GM18526 (cell line): ENCODE measurements at regions not wholly inside any gene's neighbourhood (a gene's known extent, or its start where the extent isn't known, plus 50 kb on each side); places are given as distances from the start of the nearest gene placed in this dataset.

Source experiments
- POLR2A ChIP-seq: IDR thresholded peaks from 3 replicates; pipeline ENCODE4 v1.6.1; 2011; ENCODE audit not compliant: insufficient read length; ENCODE audit errors: extremely low read depth

DNA sequence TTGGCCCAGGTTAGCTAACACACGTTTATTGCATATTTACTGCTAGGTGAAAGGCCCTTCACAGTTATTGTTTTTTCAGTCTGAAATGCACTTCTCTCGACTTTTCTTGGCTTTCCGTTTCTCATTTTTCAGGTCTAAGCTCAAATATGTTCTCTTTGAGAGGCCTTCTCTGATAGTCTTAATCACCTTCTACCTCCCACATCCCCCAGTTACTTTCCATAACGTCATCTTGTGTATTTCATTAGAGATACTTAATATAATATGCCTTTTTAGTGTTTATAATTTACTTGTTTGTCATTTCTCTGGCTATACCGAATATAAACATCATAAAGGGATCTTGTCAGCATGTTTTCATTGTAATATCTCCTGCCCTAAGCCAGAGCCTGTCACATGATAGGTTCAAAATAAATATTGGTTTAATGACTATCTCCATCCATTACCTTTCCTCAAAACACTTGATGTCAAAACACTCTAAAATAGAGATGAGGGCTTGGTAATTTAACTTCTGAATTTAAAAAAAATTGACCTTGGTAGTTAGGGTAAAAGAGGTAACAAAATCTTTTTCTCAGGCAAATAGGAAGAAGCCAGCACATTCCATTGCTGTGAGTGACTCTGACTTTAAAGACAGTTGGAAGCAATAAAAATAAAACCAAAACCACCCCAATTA, 168.6 kb upstream of the RFC3 start:
- TF ChIP-seq POLR2A: no peak

DNA sequence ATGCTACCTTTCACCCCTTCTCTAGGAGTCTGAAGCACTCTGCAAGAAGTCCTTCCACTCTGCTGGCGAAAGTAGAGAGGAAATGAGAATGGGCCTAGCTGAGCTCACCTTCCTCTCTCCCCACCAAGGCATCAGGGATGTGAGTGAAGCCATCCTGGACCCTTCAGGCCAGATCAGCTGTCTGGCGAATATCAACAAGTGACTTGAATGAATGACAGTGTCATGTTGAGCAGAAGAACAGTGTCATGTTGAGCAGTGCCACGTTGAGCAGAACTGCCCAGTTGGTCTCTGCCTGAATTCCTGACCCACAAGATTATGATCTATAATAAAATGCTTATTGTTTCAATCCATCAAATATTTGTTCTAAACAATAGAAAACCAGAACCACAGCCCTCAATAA, 166.2 kb upstream of the RFC3 start:
- no peak for TF ChIP-seq POLR2A

DNA sequence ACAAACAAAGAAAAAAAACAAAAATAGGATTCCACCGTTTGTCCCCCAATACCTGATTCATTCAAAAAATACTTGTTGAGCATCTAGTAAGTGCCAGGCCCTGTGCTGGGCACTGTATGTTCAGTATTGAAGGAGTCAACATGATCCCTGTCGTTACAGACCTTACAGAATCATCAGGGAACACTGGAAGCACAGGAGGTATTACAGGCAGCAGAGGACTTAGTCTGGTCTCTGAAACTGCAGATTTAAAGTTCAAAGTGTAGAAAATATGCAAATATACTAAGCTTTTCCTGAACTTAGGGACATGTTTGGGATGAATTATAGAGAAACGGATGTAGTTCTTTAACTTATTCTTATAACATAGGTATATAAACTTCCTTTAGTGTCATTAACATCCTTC, 160.7 kb upstream of the RFC3 start:
- TF ChIP-seq POLR2A: no peak

DNA sequence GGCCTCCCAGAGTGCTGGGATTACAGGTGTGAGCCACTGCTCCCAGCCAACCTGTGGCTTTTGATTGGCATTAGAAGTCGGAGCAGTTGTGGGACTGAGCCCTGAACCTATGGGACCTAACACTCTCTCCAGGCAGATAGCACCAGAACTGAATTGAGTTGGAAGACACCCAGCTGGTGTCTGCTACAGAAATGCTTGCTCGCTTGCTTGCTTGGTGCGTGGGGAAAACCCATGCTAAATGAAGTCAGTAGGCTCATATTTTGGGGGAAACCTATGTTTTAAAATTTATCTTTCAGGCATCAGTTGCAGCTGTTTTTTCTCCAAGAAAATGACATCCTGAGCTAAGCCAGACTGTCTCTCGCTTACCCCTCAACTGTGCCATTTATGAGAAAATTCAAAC, 158.5 kb upstream of the RFC3 start:
- no peak for TF ChIP-seq POLR2A

DNA sequence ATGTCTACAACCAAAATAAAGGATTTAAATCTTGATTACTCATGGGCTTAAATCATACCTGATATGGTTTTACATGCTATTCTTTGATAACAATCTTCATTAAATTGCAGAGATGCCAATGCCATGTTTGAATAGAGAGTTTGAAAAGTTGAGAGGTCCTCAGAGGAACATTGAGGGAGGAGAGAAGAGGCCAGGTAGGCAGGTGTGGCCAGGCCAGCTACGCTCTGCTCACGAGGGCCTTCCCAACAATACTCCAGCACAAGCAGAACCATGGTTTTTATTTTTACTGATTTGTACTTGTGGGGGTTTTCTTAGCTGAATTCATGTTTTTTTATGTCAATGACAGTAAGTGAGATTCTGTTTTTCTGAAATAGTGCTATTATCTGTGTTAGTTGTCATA, 158.1 kb upstream of the RFC3 start:
- TF ChIP-seq POLR2A: no peak

DNA sequence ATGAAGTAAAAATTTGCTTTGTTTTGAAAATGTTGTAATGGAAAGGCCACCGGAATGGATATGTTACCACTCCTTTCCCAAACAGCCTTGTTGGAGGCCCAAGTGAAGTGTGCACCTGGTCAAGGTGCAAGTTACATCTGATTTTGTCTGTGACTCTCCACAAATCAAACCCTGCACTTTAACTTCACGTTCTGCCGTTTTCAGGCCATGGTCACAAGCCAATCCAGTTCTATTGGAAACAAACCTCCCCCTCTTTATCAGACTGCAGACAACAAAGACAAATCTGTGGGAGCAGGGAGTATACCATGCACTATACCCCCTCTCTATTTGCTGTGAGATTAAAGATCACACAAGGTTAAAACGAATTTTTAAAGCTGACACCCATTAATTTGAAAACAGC, 155.6 kb upstream of the RFC3 start:
- no peak for TF ChIP-seq POLR2A

DNA sequence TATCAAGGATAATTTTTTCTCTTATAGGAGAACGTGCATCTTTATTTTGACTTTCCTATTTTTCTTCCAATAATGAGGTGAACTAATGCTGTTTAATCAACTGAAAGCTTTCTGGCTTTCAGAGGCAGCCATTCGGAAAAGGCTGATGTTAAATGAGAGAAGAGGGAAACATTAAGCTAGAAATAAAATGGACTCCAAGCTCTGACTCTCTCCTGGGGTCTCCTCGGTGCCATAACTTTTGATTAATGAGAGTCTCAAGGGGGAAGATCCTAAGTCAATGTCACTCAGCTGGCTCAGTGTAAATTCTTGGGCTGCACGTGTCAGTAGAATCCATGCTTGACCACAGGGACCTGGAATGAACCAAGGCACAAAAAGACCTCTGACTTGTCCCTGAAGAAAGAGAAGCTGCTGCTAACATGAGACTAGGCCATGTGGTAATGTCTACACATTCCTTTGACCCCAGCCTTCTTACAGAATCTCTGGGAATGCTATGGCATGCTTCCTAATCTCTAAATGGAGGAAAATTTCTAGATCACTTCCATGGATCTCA, 152.2 kb upstream of the RFC3 start:
- no peak for TF ChIP-seq POLR2A

DNA sequence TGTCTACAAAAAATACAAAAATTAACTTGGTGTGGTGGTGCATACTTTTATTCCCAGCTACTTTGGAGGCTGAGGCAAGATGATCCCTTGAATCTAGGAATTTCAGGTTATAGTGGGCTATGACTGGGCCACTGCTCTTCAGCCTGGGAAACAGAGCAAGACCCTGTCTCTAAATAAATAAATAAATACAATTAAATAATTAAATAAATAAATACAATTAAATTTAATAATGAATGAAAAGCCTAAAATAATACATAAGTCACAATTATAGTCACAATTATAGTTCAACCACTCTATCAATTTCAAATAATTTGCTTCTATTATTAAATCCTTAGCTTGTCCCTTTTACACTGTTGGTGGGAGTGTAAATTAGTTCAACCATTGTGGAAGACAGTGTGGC, 146.4 kb upstream of the RFC3 start:
- TF ChIP-seq POLR2A: no peak

DNA sequence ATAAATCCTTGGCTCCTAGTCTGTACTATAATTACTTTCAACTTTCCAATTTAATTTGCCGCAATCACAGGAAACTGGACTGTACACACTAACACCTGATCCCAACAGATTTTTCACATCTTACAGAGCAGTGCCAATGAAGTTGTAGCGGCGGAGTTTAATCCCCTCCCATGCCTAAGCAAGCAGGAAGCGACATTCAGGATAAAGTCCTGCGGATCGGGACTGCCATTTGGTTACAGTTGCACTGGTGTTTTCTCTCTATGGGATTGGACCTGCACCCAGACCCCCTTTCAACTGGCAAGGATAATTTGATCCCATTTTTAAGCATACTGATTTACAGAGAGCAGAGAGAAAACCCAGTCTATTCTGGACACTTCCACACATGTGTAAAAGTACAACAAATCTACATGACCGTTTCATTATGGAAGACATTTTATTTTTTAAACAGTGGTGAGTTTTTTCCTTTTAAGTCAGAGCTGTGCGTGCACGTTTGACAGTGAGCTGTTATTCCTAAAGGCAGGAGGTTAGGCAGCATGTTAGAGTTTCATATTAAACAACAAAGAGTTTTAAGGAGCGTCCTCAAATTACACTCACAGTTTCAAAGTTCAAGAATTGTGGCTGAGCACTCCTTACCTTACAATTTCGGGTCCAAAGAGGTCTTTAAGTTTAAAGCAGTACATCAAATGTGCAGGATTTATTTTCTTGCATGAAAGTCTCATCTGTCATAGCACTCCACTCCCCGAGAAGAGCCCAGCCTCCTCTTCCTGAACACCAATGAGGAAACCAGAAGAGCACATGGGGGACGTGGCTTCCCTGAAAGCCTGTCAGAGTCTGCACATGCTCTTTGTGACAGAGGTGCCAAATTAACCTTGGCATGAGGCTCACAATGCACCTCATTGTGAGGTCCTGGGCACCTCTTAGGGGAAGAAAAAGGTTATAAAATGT, 141.6 kb upstream of the RFC3 start:
- TF ChIP-seq POLR2A: no peak

DNA sequence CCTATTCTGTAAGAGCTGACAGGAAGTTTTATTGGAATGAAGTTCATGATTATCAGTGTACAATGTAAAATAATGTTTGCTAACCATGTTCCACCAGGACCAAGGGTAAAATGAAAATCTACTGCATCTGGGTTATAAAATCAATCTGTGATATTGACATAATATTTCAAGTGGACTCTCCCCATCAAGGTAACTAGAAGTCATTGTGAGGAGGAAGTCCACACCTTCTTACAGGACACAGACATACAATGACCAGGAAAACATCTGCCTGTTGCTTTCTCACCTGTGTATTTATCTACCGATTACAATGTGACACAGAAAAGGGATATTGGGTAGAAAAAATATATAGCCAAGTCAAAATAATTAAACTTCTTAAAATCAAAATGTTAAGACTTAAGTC, 140.7 kb upstream of the RFC3 start:
- TF ChIP-seq POLR2A: no peak

DNA sequence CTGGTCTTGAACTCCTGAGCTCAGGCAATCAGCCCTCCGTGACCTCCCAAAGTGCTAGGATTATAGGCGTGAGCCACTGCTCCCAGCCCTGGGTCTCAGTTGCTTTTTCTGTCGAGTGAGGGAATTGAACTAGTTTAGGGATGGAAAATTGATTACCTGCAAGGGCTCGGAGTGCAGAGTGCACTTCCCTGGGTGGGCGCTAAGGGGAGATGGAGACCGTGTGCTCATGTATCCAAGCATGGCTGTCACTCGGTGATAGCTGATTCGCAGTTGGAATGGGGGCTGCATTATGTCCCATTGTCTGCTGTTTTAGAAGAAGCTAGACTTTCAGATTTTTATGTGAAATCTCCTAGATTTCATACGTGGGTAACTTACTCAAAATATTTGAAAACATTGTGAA, 139.9 kb upstream of the RFC3 start:
- no peak for TF ChIP-seq POLR2A

DNA sequence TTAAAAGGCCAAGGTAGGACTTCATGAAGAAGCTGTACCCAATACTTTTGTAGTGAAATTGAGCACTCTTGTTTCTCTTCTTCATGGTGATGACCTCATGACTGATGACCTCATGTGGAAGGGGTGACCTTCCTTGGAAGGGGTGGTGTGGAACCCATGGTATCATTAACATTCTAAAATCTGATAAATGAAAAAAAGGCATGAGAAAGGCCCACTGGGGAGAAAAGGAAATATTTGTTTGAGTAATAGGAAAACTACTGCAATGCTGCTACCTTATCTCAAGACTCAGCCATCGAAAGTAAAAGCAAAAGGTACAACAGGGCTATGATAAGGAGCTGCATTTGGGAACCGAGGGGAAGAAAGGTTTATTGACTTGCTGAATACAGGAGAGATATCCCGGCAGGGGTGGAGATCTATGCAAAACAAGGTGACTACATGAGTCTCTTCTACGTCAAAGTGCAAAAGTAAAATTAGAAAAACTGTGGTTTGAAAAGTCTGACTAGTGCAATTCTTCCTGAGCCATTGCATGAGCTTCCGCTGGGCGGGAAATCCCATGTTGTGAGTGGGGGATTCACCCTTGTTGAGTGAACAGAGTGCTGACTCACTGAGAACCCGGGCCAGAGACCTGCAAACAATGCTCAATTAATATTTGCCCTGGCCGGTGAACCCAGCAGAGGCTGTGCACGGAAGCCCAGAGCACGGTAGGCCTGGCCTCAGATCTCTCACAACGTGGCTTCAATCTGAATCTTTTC, 138.9 kb upstream of the RFC3 start:
- peak; percentile 65 for TF ChIP-seq POLR2A

DNA sequence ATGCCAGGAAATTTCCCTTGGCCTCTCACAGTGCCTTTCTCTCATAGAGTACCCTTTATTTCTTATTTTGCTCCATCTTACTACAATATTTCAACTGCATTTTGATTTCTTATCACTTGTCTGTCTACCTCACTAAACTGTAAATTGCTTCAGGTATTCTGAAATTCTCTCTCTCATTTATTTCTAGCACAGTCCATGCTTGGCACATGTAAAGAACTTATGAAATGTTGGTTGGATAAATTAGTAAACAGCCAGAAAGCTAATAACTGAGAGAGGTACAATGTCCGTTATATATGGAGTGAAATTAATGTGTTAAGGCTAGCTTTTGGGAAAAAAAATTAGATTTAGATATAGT, 138.3 kb upstream of the RFC3 start:
- no peak for TF ChIP-seq POLR2A

DNA sequence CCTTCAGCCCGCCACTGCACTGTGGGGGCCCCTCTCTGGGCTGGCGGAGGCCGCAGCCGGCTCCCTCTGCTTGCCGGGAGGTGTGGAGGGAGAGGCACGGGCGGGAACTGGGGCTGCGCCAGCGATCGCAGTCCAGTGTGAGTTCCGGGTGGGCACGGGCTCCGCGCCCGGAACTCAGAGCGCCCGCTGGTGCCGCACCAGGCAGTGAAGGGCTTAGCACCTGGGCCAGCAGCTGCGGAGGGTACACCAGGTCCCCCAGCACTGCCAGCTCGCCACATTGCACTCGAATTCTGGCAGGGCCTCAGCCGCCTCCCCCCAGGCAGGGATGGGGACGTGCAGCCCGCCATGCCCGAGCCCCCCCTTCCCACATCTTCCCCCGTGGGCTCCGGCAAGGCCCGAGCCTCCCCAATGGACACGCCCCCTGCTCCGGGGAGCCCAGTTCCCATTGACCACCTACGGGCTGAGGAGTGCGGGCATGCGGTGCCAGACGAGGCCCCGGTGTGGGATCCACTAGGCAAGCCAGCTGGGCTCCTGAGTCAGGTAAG, 135.9 kb upstream of the RFC3 start:
- TF ChIP-seq POLR2A: no peak

DNA sequence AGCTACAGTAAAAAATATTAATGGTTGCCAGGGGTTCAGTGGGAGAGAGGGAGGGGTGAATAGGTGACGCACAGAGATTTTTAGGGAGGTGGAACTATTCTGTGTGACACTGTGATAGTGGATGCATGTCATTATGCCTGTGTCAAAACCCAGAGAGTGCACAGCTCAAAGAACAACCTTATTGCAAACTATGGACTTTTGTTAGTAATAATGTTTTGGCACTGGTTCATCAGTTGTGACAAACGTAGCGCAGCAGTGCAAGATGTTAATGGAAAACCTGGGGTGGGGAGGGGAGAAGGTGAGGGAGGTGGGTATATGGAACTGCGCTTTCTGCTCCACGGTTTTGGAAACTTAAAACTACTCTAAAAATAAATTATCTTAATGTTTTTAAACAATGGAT, 134.6 kb upstream of the RFC3 start:
- no peak for TF ChIP-seq POLR2A
